ENCODE measurements at regions not wholly inside any gene's neighbourhood (a gene's known extent, or its start where the extent isn't known, plus 50 kb on each side); places are given as distances from the start of the nearest gene placed in this dataset.

- no peak for TF ChIP-seq USF1 (IDR thresholded peaks at IDR 0.05)
- no peak for TF ChIP-seq CEBPB (IDR thresholded peaks at IDR 0.05)
- TF ChIP-seq REST (IDR thresholded peaks at IDR 0.05; ENCODE audit: low read depth), result no peak
- no peak for TF ChIP-seq TAF1 (IDR thresholded peaks at IDR 0.05; ENCODE audit: low read depth)
- no peak for TF ChIP-seq ZBTB7A (IDR thresholded peaks at IDR 0.05; ENCODE audit: low read depth)
- TF ChIP-seq MAX (IDR thresholded peaks at IDR 0.05), result no peak
- no peak for TF ChIP-seq CREB1 (IDR thresholded peaks at IDR 0.05; ENCODE audit: low read depth)
- TF ChIP-seq FOXM1 (IDR thresholded peaks at IDR 0.05; ENCODE audit: borderline replicate concordance, low read depth), result no peak
- no peak for TF ChIP-seq EGR1 (IDR thresholded peaks at IDR 0.05)
- no peak for TF ChIP-seq TCF12 (IDR thresholded peaks at IDR 0.05; ENCODE audit: low read depth)
- TF ChIP-seq YY1 (IDR thresholded peaks at IDR 0.05; ENCODE audit: low read depth), result no peak
- TF ChIP-seq NFIC (IDR thresholded peaks at IDR 0.05), result no peak
- no peak for TF ChIP-seq EP300 (IDR thresholded peaks at IDR 0.05; ENCODE audit: borderline replicate concordance)
- no peak for TF ChIP-seq TEAD4 (IDR thresholded peaks at IDR 0.05)
- no peak for TF ChIP-seq RAD21 (IDR thresholded peaks at IDR 0.05; ENCODE audit: low read depth)
Observed at GRCh38 chr14:21861153-21861552, 187.5 kb upstream of the OR4E1 start.

GRCh38 chr14:21860172-21860571, 186.6 kb upstream of the OR4E1 start:
- no peak for TF ChIP-seq CEBPB (IDR thresholded peaks at IDR 0.05)
- no peak for TF ChIP-seq ZBTB7A (IDR thresholded peaks at IDR 0.05; ENCODE audit: low read depth)
- TF ChIP-seq CREB1 (IDR thresholded peaks at IDR 0.05; ENCODE audit: low read depth), result no peak
- TF ChIP-seq TCF12 (IDR thresholded peaks at IDR 0.05; ENCODE audit: low read depth), result no peak
- TF ChIP-seq TEAD4 (IDR thresholded peaks at IDR 0.05), result no peak
- TF ChIP-seq RAD21 (IDR thresholded peaks at IDR 0.05; ENCODE audit: low read depth), result no peak

- TF ChIP-seq EGR1 (IDR thresholded peaks at IDR 0.05) (no peak), YY1 (IDR thresholded peaks at IDR 0.05; ENCODE audit: low read depth) (no peak), FOXM1 (IDR thresholded peaks at IDR 0.05; ENCODE audit: borderline replicate concordance, low read depth) (no peak), TEAD4 (IDR thresholded peaks at IDR 0.05) (no peak), CREB1 (IDR thresholded peaks at IDR 0.05; ENCODE audit: low read depth) (no peak), RAD21 (IDR thresholded peaks at IDR 0.05; ENCODE audit: low read depth) (no peak), TCF12 (IDR thresholded peaks at IDR 0.05; ENCODE audit: low read depth) (no peak), USF1 (IDR thresholded peaks at IDR 0.05) (no peak), EP300 (IDR thresholded peaks at IDR 0.05; ENCODE audit: borderline replicate concordance) (no peak), ZBTB7A (IDR thresholded peaks at IDR 0.05; ENCODE audit: low read depth) (no peak), MAX (IDR thresholded peaks at IDR 0.05) (no peak)
Observed at GRCh38 chr14:21852775-21853174, 179.2 kb upstream of the OR4E1 start.

GRCh38 chr14:21852061-21852664, 178.5 kb upstream of the OR4E1 start:
- TF ChIP-seq USF1 (IDR thresholded peaks at IDR 0.05), result no peak

- TF ChIP-seq TAF1 (IDR thresholded peaks at IDR 0.05; ENCODE audit: low read depth) (no peak), RAD21 (IDR thresholded peaks at IDR 0.05; ENCODE audit: low read depth) (no peak), MAX (IDR thresholded peaks at IDR 0.05) (no peak), CEBPB (IDR thresholded peaks at IDR 0.05) (no peak), REST (IDR thresholded peaks at IDR 0.05; ENCODE audit: low read depth) (no peak), ZBTB7A (IDR thresholded peaks at IDR 0.05; ENCODE audit: low read depth) (no peak), FOXM1 (IDR thresholded peaks at IDR 0.05; ENCODE audit: borderline replicate concordance, low read depth) (no peak), USF1 (IDR thresholded peaks at IDR 0.05) (no peak), TEAD4 (IDR thresholded peaks at IDR 0.05) (no peak), YY1 (IDR thresholded peaks at IDR 0.05; ENCODE audit: low read depth) (no peak)
Observed at GRCh38 chr14:21846227-21846885, 172.7 kb upstream of the OR4E1 start.
